ENCODE measurements at regions not wholly inside any gene's neighbourhood (a gene's known extent, or its start where the extent isn't known, plus 50 kb on each side); places are given as distances from the start of the nearest gene placed in this dataset.

DNA sequence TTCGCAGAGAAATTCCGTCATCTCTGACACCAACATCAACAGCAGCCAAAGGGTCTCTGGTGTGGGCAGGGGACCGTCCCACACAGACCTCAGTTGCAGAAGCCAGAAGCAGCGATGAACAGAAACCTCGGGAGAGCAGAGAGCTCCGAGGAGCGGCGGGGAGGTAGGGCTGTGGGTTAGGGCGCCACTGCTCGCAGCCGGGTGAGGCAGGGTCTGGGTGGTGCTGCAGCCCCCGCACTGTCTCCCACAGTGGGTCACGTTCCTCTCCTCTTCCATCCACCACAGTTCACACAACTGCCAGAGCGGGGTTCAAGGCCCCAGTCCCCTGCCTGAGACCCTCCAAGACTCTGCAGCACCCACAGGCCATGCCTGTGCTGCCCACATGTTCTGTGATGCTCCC lies 99.9 kb downstream of the OLFM1 start:
- TF ChIP-seq, protein P1, sequence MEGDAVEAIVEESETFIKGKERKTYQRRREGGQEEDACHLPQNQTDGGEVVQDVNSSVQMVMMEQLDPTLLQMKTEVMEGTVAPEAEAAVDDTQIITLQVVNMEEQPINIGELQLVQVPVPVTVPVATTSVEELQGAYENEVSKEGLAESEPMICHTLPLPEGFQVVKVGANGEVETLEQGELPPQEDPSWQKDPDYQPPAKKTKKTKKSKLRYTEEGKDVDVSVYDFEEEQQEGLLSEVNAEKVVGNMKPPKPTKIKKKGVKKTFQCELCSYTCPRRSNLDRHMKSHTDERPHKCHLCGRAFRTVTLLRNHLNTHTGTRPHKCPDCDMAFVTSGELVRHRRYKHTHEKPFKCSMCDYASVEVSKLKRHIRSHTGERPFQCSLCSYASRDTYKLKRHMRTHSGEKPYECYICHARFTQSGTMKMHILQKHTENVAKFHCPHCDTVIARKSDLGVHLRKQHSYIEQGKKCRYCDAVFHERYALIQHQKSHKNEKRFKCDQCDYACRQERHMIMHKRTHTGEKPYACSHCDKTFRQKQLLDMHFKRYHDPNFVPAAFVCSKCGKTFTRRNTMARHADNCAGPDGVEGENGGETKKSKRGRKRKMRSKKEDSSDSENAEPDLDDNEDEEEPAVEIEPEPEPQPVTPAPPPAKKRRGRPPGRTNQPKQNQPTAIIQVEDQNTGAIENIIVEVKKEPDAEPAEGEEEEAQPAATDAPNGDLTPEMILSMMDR (IDR thresholded peaks at IDR 0.05), result no peak
- TF ChIP-seq POLR2A (IDR thresholded peaks at IDR 0.05), result no peak

Measured in right lobe of liver (tissue), 4 donors.